G401 (cell line): ENCODE measurements at regions not wholly inside any gene's neighbourhood (a gene's known extent, or its start where the extent isn't known, plus 50 kb on each side); places are given as distances from the start of the nearest gene placed in this dataset.

ENCODE experiments used
- DNase-seq: peaks from one replicate; pipeline ENCODE4 v3.0.0-alpha.2; 2015; ENCODE audit warnings: low spot score
- in situ Hi-C: cut with HindIII; loops from 2 replicates; pipeline ENCODE4 v1.10.0; 2016; ENCODE audit warnings: low sequenced_read_pairs, mixed read lengths

GRCh38 chr6:2545383-2546038, 205.2 kb downstream of the MYLK4 start:
- no peak for DNase-seq
- in situ Hi-C loops = no loop called here

GRCh38 chr6:2543321-2543720, 207.4 kb downstream of the MYLK4 start:
- in situ Hi-C loops = no loop called here
- no peak for DNase-seq

- in situ Hi-C loops = no loop called here
Observed at GRCh38 chr6:2542858-2543218, 207.9 kb downstream of the MYLK4 start.

GRCh38 chr6:2542101-2542857, 208.4 kb downstream of the MYLK4 start:
- DNase-seq = no peak
- in situ Hi-C loops = no loop called here

More at GRCh38 chr6:2542858-2543218, 207.9 kb downstream of the MYLK4 start:
- no peak for DNase-seq

GRCh38 chr6:2536451-2536850, 214.3 kb downstream of the MYLK4 start:
- in situ Hi-C loops = no loop called here
- no peak for DNase-seq

- in situ Hi-C loops = no loop called here
- DNase-seq = no peak
Observed at GRCh38 chr6:2535506-2535905, 215.2 kb downstream of the MYLK4 start.

- in situ Hi-C loops = no loop called here
- no peak for DNase-seq
Observed at GRCh38 chr6:2534406-2535042, 216.2 kb downstream of the MYLK4 start.

- in situ Hi-C loops = no loop called here
- no peak for DNase-seq
Observed at GRCh38 chr6:2531426-2532215, 219.1 kb downstream of the MYLK4 start.

GRCh38 chr6:2529211-2529719, 221.5 kb downstream of the MYLK4 start:
- in situ Hi-C loops = no loop called here
- DNase-seq = no peak

- in situ Hi-C loops = no loop called here
- no peak for DNase-seq
Observed at GRCh38 chr6:2528156-2528555, 222.6 kb downstream of the MYLK4 start.

GRCh38 chr6:2526766-2527165, 224.0 kb downstream of the MYLK4 start:
- in situ Hi-C loops = no loop called here
- no peak for DNase-seq

GRCh38 chr6:2524090-2524489, 226.6 kb downstream of the MYLK4 start:
- no peak for DNase-seq
- in situ Hi-C loops = no loop called here

GRCh38 chr6:2523061-2523460, 227.7 kb downstream of the MYLK4 start:
- in situ Hi-C loops = no loop called here
- no peak for DNase-seq

GRCh38 chr6:2522521-2522920, 228.2 kb downstream of the MYLK4 start:
- no peak for DNase-seq
- in situ Hi-C loops = no loop called here

- no peak for DNase-seq
- in situ Hi-C loops = no loop called here
Observed at GRCh38 chr6:2517855-2518473, 232.8 kb downstream of the MYLK4 start.

- in situ Hi-C loops = no loop called here
- DNase-seq = no peak
Observed at GRCh38 chr6:2517401-2517800, 233.3 kb downstream of the MYLK4 start.

- no peak for DNase-seq
- in situ Hi-C loops = no loop called here
Observed at GRCh38 chr6:2516059-2516458, 234.7 kb downstream of the MYLK4 start.

GRCh38 chr6:2514965-2515543, 235.7 kb downstream of the MYLK4 start:
- DNase-seq = no peak
- in situ Hi-C loops = no loop called here

- DNase-seq = no peak
- in situ Hi-C loops = no loop called here
Observed at GRCh38 chr6:2512802-2513201, 237.9 kb downstream of the MYLK4 start.
